H1 (cell line): ENCODE measurements at regions not wholly inside any gene's neighbourhood (a gene's known extent, or its start where the extent isn't known, plus 50 kb on each side); places are given as distances from the start of the nearest gene placed in this dataset.

Experiments used
- CTCF ChIA-PET: fragments of 300-600 bp; sonication (Branson Sonifier 250); formaldehyde crosslinking; loops from one replicate; lab custom pipeline; 2021; ENCODE audit not compliant: partially characterized antibody; lab: Charles Lee
- POLR2A ChIA-PET: fragments of 300-600 bp; sonication (Branson Sonifier 250); formaldehyde crosslinking; loops from one replicate; lab custom pipeline; 2021; ENCODE audit warnings: inconsistent platforms; ENCODE audit not compliant: partially characterized antibody; lab: Charles Lee
- DNase-seq, 2 experiments: peaks; one replicate each; pipeline versions ENCODE4 v3.0.0 to v3.0.0-alpha.2; 2010 to 2022; ENCODE audit warnings: low spot score in 2 of 2, low read depth in 1 of 2, mixed read lengths in 1 of 2
- FAIRE-seq: peaks from 2 replicates; lab custom pipeline; 2011; peaks lifted over from hg19 to GRCh38; lab: Jason Lieb, UNC
- H2AFZ ChIP-seq: 2 replicates; pipeline ENCODE4 v1.8.1; 2012; ENCODE audit warnings: low read length, inconsistent platforms
- H2AK5ac ChIP-seq: 2 replicates; pipeline ENCODE4 v1.6.1; 2013; ENCODE audit warnings: low read depth, low read length
- H2BK120ac ChIP-seq: replicated peaks from 2 replicates; pipeline ENCODE3; 2013; ENCODE audit warnings: low read depth, low read length, inconsistent platforms
- H2BK12ac ChIP-seq: 2 replicates; pipeline ENCODE4 v1.6.1; 2013; ENCODE audit warnings: low read depth, low read length
- H2BK15ac ChIP-seq: 2 replicates; pipeline ENCODE4 v1.6.1; 2013; ENCODE audit warnings: low read length
- H2BK20ac ChIP-seq: 2 replicates; pipeline ENCODE4 v1.6.1; 2013; ENCODE audit warnings: low read length
- H2BK5ac ChIP-seq: 2 replicates; pipeline ENCODE4 v1.6.1; 2013; ENCODE audit warnings: low read depth, low read length
- H3K14ac ChIP-seq: 2 replicates; pipeline ENCODE4 v1.6.1; 2013; ENCODE audit warnings: inconsistent platforms; ENCODE audit not compliant: insufficient read length
- H3K18ac ChIP-seq: 2 replicates; pipeline ENCODE4 v1.6.1; 2013; ENCODE audit warnings: low read length; ENCODE audit errors: extremely low read depth
- H3K23ac ChIP-seq: 2 replicates; pipeline ENCODE4 v1.6.1; 2013; ENCODE audit warnings: inconsistent platforms; ENCODE audit not compliant: insufficient read length
- H3K23me2 ChIP-seq: 2 replicates; pipeline ENCODE4 v1.6.1; 2013; ENCODE audit warnings: low read depth, low read length
- H3K27ac ChIP-seq: 2 replicates; pipeline ENCODE4 v1.6.1; 2011; ENCODE audit warnings: low read depth, low read length, inconsistent platforms
- H3K27me3 ChIP-seq, 4 experiments: replicated peaks in 1 of 4; 1 replicate in 1 of 4; 2 replicates in 3 of 4; pipeline versions ENCODE4 v1.6.1 to v1.8.1; 2011 to 2013; ENCODE audit warnings: low read length in 3 of 4, mild to moderate bottlenecking in 3 of 4, inconsistent platforms in 2 of 4, mixed read lengths in 2 of 4, moderate library complexity in 1 of 4; ENCODE audit not compliant: control insufficient read depth in 3 of 4, insufficient read depth in 3 of 4; ENCODE audit errors: extremely low read depth in 1 of 4
- H3K36me3 ChIP-seq, 4 experiments: 2 replicates each; pipeline versions ENCODE4 v1.6.1 to v1.8.1; 2011 to 2013; ENCODE audit warnings: mild to moderate bottlenecking in 4 of 4, low read length in 3 of 4, moderate library complexity in 2 of 4, control low read depth in 1 of 4, inconsistent platforms in 1 of 4; ENCODE audit not compliant: insufficient read depth in 4 of 4, control insufficient read depth in 2 of 4
- H3K4ac ChIP-seq: replicated peaks from 2 replicates; pipeline ENCODE3; 2013; ENCODE audit warnings: low read length, low read depth, mixed read lengths, inconsistent platforms; ENCODE audit not compliant: insufficient read length
- H3K4me1 ChIP-seq, 4 experiments: replicated peaks in 1 of 4; 1 replicate in 1 of 4; 2 replicates in 3 of 4; pipeline versions ENCODE4 v1.6.1 to v1.8.1; 2011 to 2013; ENCODE audit warnings: low read length in 3 of 4, inconsistent platforms in 2 of 4, mixed read lengths in 1 of 4; ENCODE audit not compliant: insufficient read depth in 4 of 4, control insufficient read depth in 3 of 4
- H3K4me2 ChIP-seq, 2 experiments: 2 replicates each; pipeline versions ENCODE4 v1.6.1 to v1.8.1; 2011 to 2013; ENCODE audit warnings: low read depth in 2 of 2, low read length in 2 of 2, control low read depth in 1 of 2, inconsistent platforms in 1 of 2, mild to moderate bottlenecking in 1 of 2; ENCODE audit not compliant: insufficient read depth in 1 of 2
- H3K4me3 ChIP-seq, 4 experiments: fragments of 200-600, 300-600 bp in 1 of 4; sonication (generic), shearing (Covaris generic), sonication (Bioruptor Twin) in 1 of 4; 2 replicates each; pipeline versions ENCODE4 v1.5.1 to v1.8.1; 2011 to 2016; ENCODE audit warnings: low read length in 4 of 4, low read depth in 3 of 4, control low read depth in 2 of 4, inconsistent platforms in 2 of 4, mild to moderate bottlenecking in 2 of 4, mixed read lengths in 1 of 4, moderate library complexity in 1 of 4; ENCODE audit not compliant: insufficient read depth in 2 of 4; ENCODE audit errors: extremely low read depth in 1 of 4
- H3K56ac ChIP-seq: replicated peaks from 2 replicates; pipeline ENCODE3; 2013; ENCODE audit warnings: low read depth, mild to moderate bottlenecking, mixed read lengths, low read length, inconsistent platforms; ENCODE audit not compliant: insufficient read length
- H3K79me1 ChIP-seq: 2 replicates; pipeline ENCODE4 v1.6.1; 2013; ENCODE audit warnings: low read depth, low read length, control low read depth
- H3K79me2 ChIP-seq, 2 experiments: 2 replicates each; pipeline versions ENCODE4 v1.6.1 to v1.8.1; 2012 to 2013; ENCODE audit warnings: low read length in 2 of 2, mild to moderate bottlenecking in 2 of 2, inconsistent platforms in 1 of 2; ENCODE audit not compliant: insufficient read depth in 2 of 2, control insufficient read depth in 1 of 2
- H3K9ac ChIP-seq, 4 experiments: replicated peaks in 1 of 4; 1 replicate in 1 of 4; 2 replicates in 3 of 4; pipeline versions ENCODE4 v1.6.1 to v1.8.1; 2011 to 2013; ENCODE audit warnings: low read depth in 3 of 4, low read length in 3 of 4, control low read depth in 2 of 4, mild to moderate bottlenecking in 2 of 4, moderate library complexity in 2 of 4, inconsistent platforms in 1 of 4; ENCODE audit errors: extremely low read depth in 1 of 4
- H3K9me3 ChIP-seq, 2 experiments: 2 replicates each; pipeline versions ENCODE4 v1.6.1 to v1.8.1; 2012 to 2013; ENCODE audit warnings: mild to moderate bottlenecking in 2 of 2, moderate library complexity in 2 of 2, control low read depth in 1 of 2, inconsistent platforms in 1 of 2, low read depth in 1 of 2, low read length in 1 of 2, mixed read lengths in 1 of 2; ENCODE audit not compliant: insufficient read depth in 2 of 2
- H4K20me1 ChIP-seq, 2 experiments: replicated peaks in 1 of 2; 2 replicates each; pipeline versions ENCODE3 to v1.8.1; 2011 to 2013; ENCODE audit warnings: inconsistent platforms in 2 of 2, low read length in 2 of 2, mild to moderate bottlenecking in 1 of 2; ENCODE audit not compliant: insufficient read depth in 2 of 2, control insufficient read depth in 1 of 2
- H4K5ac ChIP-seq: 2 replicates; pipeline ENCODE4 v1.6.1; 2013; ENCODE audit warnings: low read length, low read depth, mixed read lengths, inconsistent platforms; ENCODE audit not compliant: insufficient read length
- H4K8ac ChIP-seq: 2 replicates; pipeline ENCODE4 v1.8.0; 2013; ENCODE audit warnings: mild to moderate bottlenecking, moderate library complexity, low read length, inconsistent platforms; ENCODE audit not compliant: insufficient read depth; ENCODE audit errors: extremely low read depth
- H4K91ac ChIP-seq: replicated peaks from 2 replicates; pipeline ENCODE3; 2013; ENCODE audit warnings: low read length, mixed read lengths, inconsistent platforms; ENCODE audit not compliant: insufficient read length
- CEBPB ChIP-seq: IDR thresholded peaks from 2 replicates; pipeline ENCODE4 v1.6.1; 2012; ENCODE audit warnings: low read depth, low read length
- CTCF ChIP-seq, 3 experiments: IDR thresholded peaks; 1 replicate in 2 of 3; 2 replicates in 1 of 3; pipeline versions ENCODE4 v1.5.1 to v1.6.1; 2011; ENCODE audit warnings: low read length in 3 of 3, mild to moderate bottlenecking in 3 of 3, inconsistent platforms in 2 of 3, low read depth in 1 of 3, moderate library complexity in 1 of 3; ENCODE audit not compliant: insufficient read depth in 1 of 3; ENCODE audit errors: control extremely low read depth in 1 of 3
- RAD21 ChIP-seq, 2 experiments: IDR thresholded peaks in 1 of 2; conservative IDR thresholded peaks in 1 of 2; 2 replicates each; pipeline ENCODE4 v1.6.1; 2011; ENCODE audit warnings: low read depth in 2 of 2, low read length in 2 of 2, improper control_type of control experiment in 1 of 2, inconsistent platforms in 1 of 2, mild to moderate bottlenecking in 1 of 2, moderate library complexity in 1 of 2
- SP4 ChIP-seq: IDR thresholded peaks from 2 replicates; pipeline ENCODE4 v1.6.1; 2012; ENCODE audit warnings: low read length, inconsistent platforms
- WGBS, 2 experiments: shearing (Covaris generic) in 1 of 2; methylation state at CpG; one replicate each; pipeline versions ENCODE4 v1.1.6 to v1.1.7; 2013 to 2015; ENCODE audit warnings: low lambda C conversion rate in 2 of 2, mixed read lengths in 2 of 2, inconsistent platforms in 1 of 2, low coverage in 1 of 2, missing lambda C conversion rate in 1 of 2; ENCODE audit not compliant: insufficient replicate concordance in 2 of 2, insufficient coverage in 1 of 2, insufficient read length in 1 of 2; ENCODE audit errors: extremely low coverage in 1 of 2, missing lambda C conversion rate in 1 of 2; 5-methylcytosine and 5-hydroxymethylcytosine counted together

GRCh38 chr4:24722026-24722568 is 73.3 kb upstream of the SOD3 start:
- H3K4ac ChIP-seq = no peak overlapping the region
- H3K4me2 ChIP-seq = no peak overlapping the region; a peak in 1 of 4 replicates
- CTCF ChIA-PET = interaction anchor here (0.8 to 2.3 kb wide), 6 partner anchors 12 to 170 kb away, joined by 3 to 9 read pairs (median 4); no protein-coding TSS in a partner anchor
- WGBS, 2 experiments = 83% methylated on average over 4 of the region's 4 CpGs; no CpG with 5 or more reads in 1 of the 2 experiments
- H3K79me2 ChIP-seq = no peaks in the 10 kb centered on the region
- TF ChIP-seq SP4 (no peak), CEBPB (peak; percentile 42; the same call in 1 of the 2 replicates), RAD21 (IDR thresholded peaks at IDR 0.05 in 1 of 2, conservative IDR thresholded peaks at IDR 0.05 in 1 of 2; ENCODE audit: low read depth in 2 of 2, low read length in 2 of 2) (peak; percentile 25 to 49; a peak in 3 of 4 replicates), CTCF (IDR thresholded peaks at IDR 0.05; ENCODE audit: control extremely low read depth in 1 of 3, insufficient read depth in 1 of 3, low read depth in 1 of 3, low read length in 3 of 3) (peak; percentile 28 to 42 (median 37))
- H2AFZ ChIP-seq = no peak overlapping the region
- no peak overlapping the region for H3K14ac ChIP-seq
- H3K9me3 ChIP-seq = no peaks in the 10 kb centered on the region
- H4K5ac ChIP-seq = peak overlapping the region; percentile 28
- peak overlapping the region; percentile 82 for H2BK12ac ChIP-seq
- H3K27me3 ChIP-seq = no peaks in the 10 kb centered on the region; a peak in 1 of 7 replicates
- H2BK120ac ChIP-seq = peak overlapping the region; percentile 68
- H3K36me3 ChIP-seq = no peaks in the 10 kb centered on the region
- peak overlapping the region; percentile 74; the same call in 1 of the 2 replicates for H2BK15ac ChIP-seq
- H3K4me3 ChIP-seq = no peak overlapping the region
- no peak overlapping the region for H4K8ac ChIP-seq
- no peak overlapping the region for H3K27ac ChIP-seq
- H3K79me1 ChIP-seq = no peaks in the 10 kb centered on the region
- peak overlapping the region; percentile 98 for H2BK20ac ChIP-seq
- H3K4me1 ChIP-seq = peaks cover 0 to 12% (median 9%) of the 10 kb centered on the region in 4 experiments; a peak in 4 of 7 replicates
- H4K91ac ChIP-seq = peak overlapping the region; percentile 93
- H2AK5ac ChIP-seq = no peak overlapping the region; the same call in 1 of the 2 replicates
- H3K56ac ChIP-seq = no peak overlapping the region
- H2BK5ac ChIP-seq = peak overlapping the region; percentile 84; the same call in 1 of the 2 replicates
- H4K20me1 ChIP-seq = no peaks in the 10 kb centered on the region
- no peak overlapping the region for H3K23ac ChIP-seq
- H3K23me2 ChIP-seq = no peaks in the 10 kb centered on the region; the same call in 1 of the 2 replicates
- FAIRE-seq (no peak), DNase-seq (peak in 1 of 2 experiments; percentile 4)
- POLR2A ChIA-PET = interaction anchor here (2.1 kb wide), 1 partner anchor 13 kb away, joined by 4 read pairs; no protein-coding TSS in a partner anchor
- H3K9ac ChIP-seq = no peak overlapping the region
- H3K18ac ChIP-seq = peak overlapping the region; percentile 88
